ENCODE measurements at regions not wholly inside any gene's neighbourhood (a gene's known extent, or its start where the extent isn't known, plus 50 kb on each side); places are given as distances from the start of the nearest gene placed in this dataset.

GRCh38 chr16:35730251-35730650, 2270.8 kb downstream of the TP53TG3F start:
- Histone ChIP-seq H3K4me1 (replicated peaks) (no peaks in the 10 kb centered on the region), H3K27ac (no peak overlapping the region), H3K9me3 (no peaks in the 10 kb centered on the region), H3K4me3 (no peak overlapping the region), H3K36me3 (no peaks in the 10 kb centered on the region), H3K27me3 (replicated peaks; ENCODE audit: insufficient read depth) (no peaks in the 10 kb centered on the region)
- DNase-seq (ENCODE audit: low spot score): no peak
- 64% methylated on average over 5 of the region's 5 CpGs for WGBS
- intact Hi-C loops (cut with DNase I): no loop called here
- TF ChIP-seq, protein P1, sequence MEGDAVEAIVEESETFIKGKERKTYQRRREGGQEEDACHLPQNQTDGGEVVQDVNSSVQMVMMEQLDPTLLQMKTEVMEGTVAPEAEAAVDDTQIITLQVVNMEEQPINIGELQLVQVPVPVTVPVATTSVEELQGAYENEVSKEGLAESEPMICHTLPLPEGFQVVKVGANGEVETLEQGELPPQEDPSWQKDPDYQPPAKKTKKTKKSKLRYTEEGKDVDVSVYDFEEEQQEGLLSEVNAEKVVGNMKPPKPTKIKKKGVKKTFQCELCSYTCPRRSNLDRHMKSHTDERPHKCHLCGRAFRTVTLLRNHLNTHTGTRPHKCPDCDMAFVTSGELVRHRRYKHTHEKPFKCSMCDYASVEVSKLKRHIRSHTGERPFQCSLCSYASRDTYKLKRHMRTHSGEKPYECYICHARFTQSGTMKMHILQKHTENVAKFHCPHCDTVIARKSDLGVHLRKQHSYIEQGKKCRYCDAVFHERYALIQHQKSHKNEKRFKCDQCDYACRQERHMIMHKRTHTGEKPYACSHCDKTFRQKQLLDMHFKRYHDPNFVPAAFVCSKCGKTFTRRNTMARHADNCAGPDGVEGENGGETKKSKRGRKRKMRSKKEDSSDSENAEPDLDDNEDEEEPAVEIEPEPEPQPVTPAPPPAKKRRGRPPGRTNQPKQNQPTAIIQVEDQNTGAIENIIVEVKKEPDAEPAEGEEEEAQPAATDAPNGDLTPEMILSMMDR (IDR thresholded peaks at IDR 0.05): no peak
- TF ChIP-seq POLR2AphosphoS5 (IDR thresholded peaks at IDR 0.05) (no peak), POLR2A (IDR thresholded peaks at IDR 0.05) (no peak)

GRCh38 chr16:35731341-35732040, 2272.1 kb downstream of the TP53TG3F start:
- no peaks in the 10 kb centered on the region for H3K4me1 ChIP-seq (replicated peaks)
- no peak for TF ChIP-seq POLR2A (IDR thresholded peaks at IDR 0.05)
- no peak for TF ChIP-seq POLR2AphosphoS5 (IDR thresholded peaks at IDR 0.05)
- TF ChIP-seq, protein P1 (IDR thresholded peaks at IDR 0.05): no peak
- 79% methylated on average over 9 of the region's 9 CpGs for WGBS
- H3K9me3 ChIP-seq: no peaks in the 10 kb centered on the region
- H3K27me3 ChIP-seq (replicated peaks; ENCODE audit: insufficient read depth): no peaks in the 10 kb centered on the region
- no peaks in the 10 kb centered on the region for H3K36me3 ChIP-seq
- no peak overlapping the region for H3K27ac ChIP-seq
- DNase-seq (ENCODE audit: low spot score): no peak
- intact Hi-C loops (cut with DNase I): no loop called here
- no peak overlapping the region for H3K4me3 ChIP-seq

GRCh38 chr16:35732046-35732810, 2272.8 kb downstream of the TP53TG3F start:
- TF ChIP-seq, protein P1 (IDR thresholded peaks at IDR 0.05): no peak
- TF ChIP-seq POLR2AphosphoS5 (IDR thresholded peaks at IDR 0.05) (no peak), POLR2A (IDR thresholded peaks at IDR 0.05) (no peak)
- no peak overlapping the region for H3K27ac ChIP-seq
- intact Hi-C loops (cut with DNase I): no loop called here
- WGBS: 67% methylated on average over 15 of the region's 15 CpGs
- no peak overlapping the region for H3K4me3 ChIP-seq
- no peak for DNase-seq (ENCODE audit: low spot score)
- no peaks in the 10 kb centered on the region for H3K4me1 ChIP-seq (replicated peaks)
- no peaks in the 10 kb centered on the region for H3K9me3 ChIP-seq
- no peaks in the 10 kb centered on the region for H3K27me3 ChIP-seq (replicated peaks; ENCODE audit: insufficient read depth)
- H3K36me3 ChIP-seq: no peaks in the 10 kb centered on the region

- no peaks in the 10 kb centered on the region for H3K9me3 ChIP-seq
- no peaks in the 10 kb centered on the region for H3K27me3 ChIP-seq (replicated peaks; ENCODE audit: insufficient read depth)
- intact Hi-C loops (cut with DNase I): no loop called here
- H3K27ac ChIP-seq: no peak overlapping the region
- no peaks in the 10 kb centered on the region for H3K36me3 ChIP-seq
- DNase-seq (ENCODE audit: low spot score): no peak
- TF ChIP-seq, protein P1 (IDR thresholded peaks at IDR 0.05): no peak
- 32% methylated on average over 3 of the region's 3 CpGs for WGBS
- no peak overlapping the region for H3K4me3 ChIP-seq
- no peaks in the 10 kb centered on the region for H3K4me1 ChIP-seq (replicated peaks)
Measured at GRCh38 chr16:35733278-35733965, 2274.0 kb downstream of the TP53TG3F start.

Data from prostate gland (tissue), 2 donors.